Body of pancreas (tissue), 4 donors: ENCODE measurements at regions not wholly inside any gene's neighbourhood (a gene's known extent, or its start where the extent isn't known, plus 50 kb on each side); places are given as distances from the start of the nearest gene placed in this dataset.

ENCODE experiments used
- POLR2A ChIP-seq, 3 donors: fragments of 450-650 bp; IDR thresholded peaks; one replicate each; pipeline ENCODE4 v1.6.1; 2016; ENCODE audit warnings: antibody characterized with exemption in 3 of 3, mild to moderate bottlenecking in 2 of 3
- TF ChIP-seq, protein P1 (sequence below), 7 experiments: fragments of 450-650 bp in 4 of 7; fragments of 200-600 bp in 3 of 7; sonication (generic) in 3 of 7; IDR thresholded peaks; one replicate each; pipeline ENCODE4 v1.5.1; 2016 to 2019; ENCODE audit warnings: antibody characterized with exemption in 7 of 7

GRCh38 chr7:22895828-22896165 lies 73.1 kb upstream of the TOMM7 start:
- TF ChIP-seq POLR2A (IDR thresholded peaks at IDR 0.05) = no peak
- TF ChIP-seq, protein P1, sequence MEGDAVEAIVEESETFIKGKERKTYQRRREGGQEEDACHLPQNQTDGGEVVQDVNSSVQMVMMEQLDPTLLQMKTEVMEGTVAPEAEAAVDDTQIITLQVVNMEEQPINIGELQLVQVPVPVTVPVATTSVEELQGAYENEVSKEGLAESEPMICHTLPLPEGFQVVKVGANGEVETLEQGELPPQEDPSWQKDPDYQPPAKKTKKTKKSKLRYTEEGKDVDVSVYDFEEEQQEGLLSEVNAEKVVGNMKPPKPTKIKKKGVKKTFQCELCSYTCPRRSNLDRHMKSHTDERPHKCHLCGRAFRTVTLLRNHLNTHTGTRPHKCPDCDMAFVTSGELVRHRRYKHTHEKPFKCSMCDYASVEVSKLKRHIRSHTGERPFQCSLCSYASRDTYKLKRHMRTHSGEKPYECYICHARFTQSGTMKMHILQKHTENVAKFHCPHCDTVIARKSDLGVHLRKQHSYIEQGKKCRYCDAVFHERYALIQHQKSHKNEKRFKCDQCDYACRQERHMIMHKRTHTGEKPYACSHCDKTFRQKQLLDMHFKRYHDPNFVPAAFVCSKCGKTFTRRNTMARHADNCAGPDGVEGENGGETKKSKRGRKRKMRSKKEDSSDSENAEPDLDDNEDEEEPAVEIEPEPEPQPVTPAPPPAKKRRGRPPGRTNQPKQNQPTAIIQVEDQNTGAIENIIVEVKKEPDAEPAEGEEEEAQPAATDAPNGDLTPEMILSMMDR (IDR thresholded peaks at IDR 0.05) = no peak
